ENCODE measurements at regions not wholly inside any gene's neighbourhood (a gene's known extent, or its start where the extent isn't known, plus 50 kb on each side); places are given as distances from the start of the nearest gene placed in this dataset.

- H3K36me3 ChIP-seq (ENCODE audit: insufficient read depth, low read length), result no peaks in the 10 kb centered on the region
- peak overlapping the region; percentile 57 for H3K4me2 ChIP-seq (ENCODE audit: insufficient read depth, low read length)
- peaks cover 32% of the 10 kb centered on the region for H3K4me1 ChIP-seq (ENCODE audit: insufficient read depth, low read length)
- H3K9me3 ChIP-seq (ENCODE audit: low read depth, low read length), result no peaks in the 10 kb centered on the region
- no peaks in the 10 kb centered on the region for H3K79me2 ChIP-seq (ENCODE audit: insufficient read depth, low read length)
- TF ChIP-seq, protein P1, sequence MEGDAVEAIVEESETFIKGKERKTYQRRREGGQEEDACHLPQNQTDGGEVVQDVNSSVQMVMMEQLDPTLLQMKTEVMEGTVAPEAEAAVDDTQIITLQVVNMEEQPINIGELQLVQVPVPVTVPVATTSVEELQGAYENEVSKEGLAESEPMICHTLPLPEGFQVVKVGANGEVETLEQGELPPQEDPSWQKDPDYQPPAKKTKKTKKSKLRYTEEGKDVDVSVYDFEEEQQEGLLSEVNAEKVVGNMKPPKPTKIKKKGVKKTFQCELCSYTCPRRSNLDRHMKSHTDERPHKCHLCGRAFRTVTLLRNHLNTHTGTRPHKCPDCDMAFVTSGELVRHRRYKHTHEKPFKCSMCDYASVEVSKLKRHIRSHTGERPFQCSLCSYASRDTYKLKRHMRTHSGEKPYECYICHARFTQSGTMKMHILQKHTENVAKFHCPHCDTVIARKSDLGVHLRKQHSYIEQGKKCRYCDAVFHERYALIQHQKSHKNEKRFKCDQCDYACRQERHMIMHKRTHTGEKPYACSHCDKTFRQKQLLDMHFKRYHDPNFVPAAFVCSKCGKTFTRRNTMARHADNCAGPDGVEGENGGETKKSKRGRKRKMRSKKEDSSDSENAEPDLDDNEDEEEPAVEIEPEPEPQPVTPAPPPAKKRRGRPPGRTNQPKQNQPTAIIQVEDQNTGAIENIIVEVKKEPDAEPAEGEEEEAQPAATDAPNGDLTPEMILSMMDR (IDR thresholded peaks at IDR 0.05; ENCODE audit: extremely low read depth, low read depth, low read length), result no peak
- no peak overlapping the region for H2AFZ ChIP-seq (ENCODE audit: low read length)
- DNase-seq (ENCODE audit: insufficient read length, low spot score, missing footprints), result no peak
- no peak overlapping the region for H3K4me3 ChIP-seq (ENCODE audit: insufficient read depth, low read length)
- H3K27me3 ChIP-seq (ENCODE audit: insufficient read depth, low read length), result no peaks in the 10 kb centered on the region
- no peaks in the 10 kb centered on the region for H4K20me1 ChIP-seq (ENCODE audit: insufficient read depth, low read length)
- peak overlapping the region; percentile 91 for H3K27ac ChIP-seq (ENCODE audit: low read depth, low read length)
These were observed 74.3 kb upstream of the COL5A2 start for GRCh38 chr2:189253836-189254235.

DNA sequence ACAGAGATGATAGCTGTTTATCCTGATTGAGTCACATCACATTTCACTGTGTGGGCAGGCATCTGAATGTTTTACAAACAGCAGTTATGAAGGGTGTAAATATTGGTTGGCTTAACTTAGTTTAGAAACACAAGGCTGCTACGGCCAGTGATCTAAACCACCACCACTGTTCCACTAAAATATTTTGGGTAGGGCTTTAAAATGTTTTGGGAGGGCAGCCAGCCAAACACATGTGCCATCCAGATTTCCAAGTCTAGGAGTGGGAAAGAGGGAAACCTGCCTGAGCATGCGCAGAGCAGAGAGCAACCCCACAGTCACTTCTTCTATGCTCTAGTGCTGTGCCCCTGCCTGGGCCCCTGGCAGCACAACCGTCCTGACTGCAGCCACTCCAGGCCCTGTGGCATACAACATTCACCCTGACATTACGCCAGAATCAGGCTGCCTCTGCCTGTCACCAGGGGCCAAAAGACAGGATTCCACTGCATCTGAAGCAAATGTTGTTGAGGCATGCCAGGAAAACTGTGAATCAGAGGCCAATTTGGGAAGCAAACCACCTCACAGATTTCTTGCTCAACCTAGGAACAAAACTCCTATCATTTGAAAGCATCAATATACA is 74.8 kb upstream of the COL5A2 start:
- Histone ChIP-seq H3K4me3 (ENCODE audit: insufficient read depth, low read length) (peak overlapping the region; percentile 38), H4K20me1 (ENCODE audit: insufficient read depth, low read length) (no peaks in the 10 kb centered on the region), H3K4me2 (ENCODE audit: insufficient read depth, low read length) (peak overlapping the region; percentile 57), H3K79me2 (ENCODE audit: insufficient read depth, low read length) (no peaks in the 10 kb centered on the region), H2AFZ (ENCODE audit: low read length) (peak overlapping the region; percentile 26), H3K27ac (ENCODE audit: low read depth, low read length) (peak overlapping the region; percentile 91), H3K4me1 (ENCODE audit: insufficient read depth, low read length) (peaks cover 30% of the 10 kb centered on the region), H3K9me3 (ENCODE audit: low read depth, low read length) (no peaks in the 10 kb centered on the region), H3K36me3 (ENCODE audit: insufficient read depth, low read length) (no peaks in the 10 kb centered on the region), H3K27me3 (ENCODE audit: insufficient read depth, low read length) (no peaks in the 10 kb centered on the region)
- peak; percentile 81 for DNase-seq (ENCODE audit: insufficient read length, low spot score, missing footprints)
- TF ChIP-seq, protein P1 (IDR thresholded peaks at IDR 0.05; ENCODE audit: extremely low read depth, low read depth, low read length), result no peak

DNA sequence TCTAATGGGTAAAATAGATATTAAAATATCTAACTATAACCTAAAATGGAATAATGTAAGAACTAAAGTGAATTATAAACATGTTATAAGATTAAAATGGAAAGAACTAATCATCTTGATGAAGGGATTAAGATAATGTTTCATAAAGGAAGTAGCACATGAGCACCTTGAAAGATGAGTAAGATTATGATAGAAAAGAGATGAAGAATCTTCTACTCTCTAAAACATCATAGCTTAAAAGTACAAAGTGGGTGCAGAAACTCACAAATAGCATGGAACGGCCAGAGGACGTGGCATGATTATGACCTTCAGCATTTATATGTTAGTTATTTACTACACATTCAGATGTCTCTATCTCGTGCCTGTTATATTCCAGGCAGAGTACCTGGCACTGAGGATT is 76.2 kb upstream of the COL5A2 start:
- Histone ChIP-seq H3K27me3 (ENCODE audit: insufficient read depth, low read length) (no peaks in the 10 kb centered on the region), H4K20me1 (ENCODE audit: insufficient read depth, low read length) (no peaks in the 10 kb centered on the region), H3K9me3 (ENCODE audit: low read depth, low read length) (no peaks in the 10 kb centered on the region), H3K79me2 (ENCODE audit: insufficient read depth, low read length) (no peaks in the 10 kb centered on the region), H2AFZ (ENCODE audit: low read length) (no peak overlapping the region), H3K4me3 (ENCODE audit: insufficient read depth, low read length) (no peak overlapping the region), H3K27ac (ENCODE audit: low read depth, low read length) (no peak overlapping the region), H3K36me3 (ENCODE audit: insufficient read depth, low read length) (no peaks in the 10 kb centered on the region), H3K4me2 (ENCODE audit: insufficient read depth, low read length) (no peak overlapping the region), H3K4me1 (ENCODE audit: insufficient read depth, low read length) (peaks cover 29% of the 10 kb centered on the region)
- no peak for DNase-seq (ENCODE audit: insufficient read length, low spot score, missing footprints)
- TF ChIP-seq, protein P1 (IDR thresholded peaks at IDR 0.05; ENCODE audit: extremely low read depth, low read depth, low read length), result no peak

DNA sequence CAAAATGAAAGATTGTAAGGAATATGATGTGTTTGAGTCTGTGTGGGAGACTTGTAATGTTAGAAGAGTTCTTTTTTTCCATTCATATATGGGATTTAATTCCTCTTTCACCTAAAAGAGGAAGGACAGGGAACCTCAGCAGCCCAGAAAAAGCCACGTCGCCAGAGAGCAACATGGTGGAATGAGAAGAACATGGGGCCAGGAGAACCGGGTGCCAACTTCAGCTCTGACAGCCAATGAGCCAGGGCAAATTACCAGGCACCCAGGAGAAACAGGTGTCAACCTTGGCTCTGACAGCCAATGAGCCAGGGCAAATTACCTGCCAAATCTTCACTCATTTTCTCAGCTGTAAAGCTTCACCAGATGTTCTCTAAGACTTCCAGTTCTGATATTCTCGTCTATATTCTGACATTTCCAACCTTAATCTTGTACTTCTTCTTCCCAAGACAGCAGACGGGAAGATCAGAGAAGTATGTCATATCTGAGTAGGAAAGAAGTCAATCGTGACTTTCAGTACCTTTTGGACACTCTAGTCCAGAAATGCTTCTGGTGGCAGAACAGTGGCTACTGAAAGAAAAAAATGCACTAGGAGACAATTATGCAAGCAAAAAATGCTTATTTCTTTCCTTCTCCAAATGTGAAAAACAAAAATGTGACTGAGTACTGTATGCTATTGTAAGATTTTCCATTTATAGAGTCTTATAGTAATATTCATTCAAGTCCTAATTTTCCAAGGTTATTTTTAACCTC is 79.2 kb upstream of the COL5A2 start:
- Histone ChIP-seq H4K20me1 (ENCODE audit: insufficient read depth, low read length) (no peaks in the 10 kb centered on the region), H3K27ac (ENCODE audit: low read depth, low read length) (no peak overlapping the region), H2AFZ (ENCODE audit: low read length) (no peak overlapping the region), H3K4me3 (ENCODE audit: insufficient read depth, low read length) (no peak overlapping the region), H3K36me3 (ENCODE audit: insufficient read depth, low read length) (no peaks in the 10 kb centered on the region), H3K4me2 (ENCODE audit: insufficient read depth, low read length) (no peak overlapping the region), H3K4me1 (ENCODE audit: insufficient read depth, low read length) (peaks cover 23% of the 10 kb centered on the region), H3K27me3 (ENCODE audit: insufficient read depth, low read length) (no peaks in the 10 kb centered on the region), H3K79me2 (ENCODE audit: insufficient read depth, low read length) (no peaks in the 10 kb centered on the region), H3K9me3 (ENCODE audit: low read depth, low read length) (no peaks in the 10 kb centered on the region)
- TF ChIP-seq, protein P1 (IDR thresholded peaks at IDR 0.05; ENCODE audit: extremely low read depth, low read depth, low read length), result no peak
- DNase-seq (ENCODE audit: insufficient read length, low spot score, missing footprints), result peak; percentile 18
